Type B pancreatic cell (in vitro differentiated cells): ENCODE measurements at regions not wholly inside any gene's neighbourhood (a gene's known extent, or its start where the extent isn't known, plus 50 kb on each side); places are given as distances from the start of the nearest gene placed in this dataset.

ENCODE experiments used
- DNase-seq: peaks from one replicate; pipeline ENCODE4 v3.0.0; 2021; ENCODE audit warnings: mixed read lengths; ENCODE audit not compliant: unreplicated experiment; ENCODE audit errors: extremely low spot score
- H3K27ac Mint-ChIP-seq: 2 replicates; pipeline ENCODE4 v1.8.0; 2021; ENCODE audit warnings: mild to moderate bottlenecking, mixed read lengths
- H3K27me3 Mint-ChIP-seq: 2 replicates; pipeline ENCODE4 v1.8.0; 2021; ENCODE audit warnings: mixed read lengths
- H3K36me3 Mint-ChIP-seq: 2 replicates; pipeline ENCODE4 v1.8.0; 2021; ENCODE audit warnings: mixed read lengths
- H3K4me1 Mint-ChIP-seq: one replicate; pipeline ENCODE4 v1.8.0; 2021; ENCODE audit warnings: mixed read lengths; ENCODE audit not compliant: unreplicated experiment
- H3K4me3 Mint-ChIP-seq: 2 replicates; pipeline ENCODE4 v1.8.0; 2021; ENCODE audit warnings: mild to moderate bottlenecking, mixed read lengths
- H3K9me3 Mint-ChIP-seq: 2 replicates; pipeline ENCODE4 v1.8.0; 2021; ENCODE audit warnings: mixed read lengths
- TF ChIP-seq, protein P1 (sequence below): fragments of 200-600 bp; sonication (generic); conservative IDR thresholded peaks from 2 replicates; pipeline ENCODE4 v1.5.0; 2021; ENCODE audit warnings: antibody characterized with exemption, mild to moderate bottlenecking

DNA sequence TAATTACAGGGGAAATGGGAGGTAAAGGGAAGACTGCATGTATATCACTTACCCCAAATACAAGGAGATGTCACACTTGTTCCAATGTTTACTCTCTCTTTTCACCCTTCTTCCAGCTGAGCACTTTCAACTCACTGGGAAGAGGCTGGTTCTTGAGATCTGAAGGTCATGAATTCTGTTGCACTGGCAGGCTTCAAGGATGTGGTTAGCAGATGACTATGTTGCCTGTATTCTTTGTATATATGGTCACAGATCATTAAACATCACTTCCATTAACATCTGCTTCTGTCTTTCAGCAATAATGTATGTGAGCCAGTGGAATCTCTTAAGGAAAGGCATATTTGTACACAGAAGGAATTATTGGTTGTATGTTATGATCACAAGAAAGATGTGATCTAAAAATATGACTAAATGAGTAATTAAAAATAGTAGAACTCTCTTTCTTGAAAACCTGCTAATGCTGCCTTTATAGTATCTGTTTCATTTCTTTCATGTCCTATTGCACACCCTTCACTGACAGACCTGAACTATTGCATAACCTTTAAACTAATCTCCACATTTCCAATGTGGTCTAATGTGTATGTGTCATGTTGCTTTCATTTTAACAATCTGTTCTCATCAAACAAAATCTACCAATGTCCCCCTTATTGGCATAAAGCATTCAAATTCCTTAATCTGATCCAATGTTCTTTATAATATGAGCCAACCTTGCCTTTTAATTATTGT is 131.4 kb upstream of the EPHA7 start:
- H3K4me3 Mint-ChIP-seq: no peak overlapping the region
- H3K9me3 Mint-ChIP-seq: no peaks in the 10 kb centered on the region
- no peaks in the 10 kb centered on the region for H3K36me3 Mint-ChIP-seq
- DNase-seq: no peak
- no peaks in the 10 kb centered on the region for H3K27me3 Mint-ChIP-seq
- no peak overlapping the region for H3K27ac Mint-ChIP-seq
- no peaks in the 10 kb centered on the region for H3K4me1 Mint-ChIP-seq
- TF ChIP-seq, protein P1, sequence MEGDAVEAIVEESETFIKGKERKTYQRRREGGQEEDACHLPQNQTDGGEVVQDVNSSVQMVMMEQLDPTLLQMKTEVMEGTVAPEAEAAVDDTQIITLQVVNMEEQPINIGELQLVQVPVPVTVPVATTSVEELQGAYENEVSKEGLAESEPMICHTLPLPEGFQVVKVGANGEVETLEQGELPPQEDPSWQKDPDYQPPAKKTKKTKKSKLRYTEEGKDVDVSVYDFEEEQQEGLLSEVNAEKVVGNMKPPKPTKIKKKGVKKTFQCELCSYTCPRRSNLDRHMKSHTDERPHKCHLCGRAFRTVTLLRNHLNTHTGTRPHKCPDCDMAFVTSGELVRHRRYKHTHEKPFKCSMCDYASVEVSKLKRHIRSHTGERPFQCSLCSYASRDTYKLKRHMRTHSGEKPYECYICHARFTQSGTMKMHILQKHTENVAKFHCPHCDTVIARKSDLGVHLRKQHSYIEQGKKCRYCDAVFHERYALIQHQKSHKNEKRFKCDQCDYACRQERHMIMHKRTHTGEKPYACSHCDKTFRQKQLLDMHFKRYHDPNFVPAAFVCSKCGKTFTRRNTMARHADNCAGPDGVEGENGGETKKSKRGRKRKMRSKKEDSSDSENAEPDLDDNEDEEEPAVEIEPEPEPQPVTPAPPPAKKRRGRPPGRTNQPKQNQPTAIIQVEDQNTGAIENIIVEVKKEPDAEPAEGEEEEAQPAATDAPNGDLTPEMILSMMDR: no peak

DNA sequence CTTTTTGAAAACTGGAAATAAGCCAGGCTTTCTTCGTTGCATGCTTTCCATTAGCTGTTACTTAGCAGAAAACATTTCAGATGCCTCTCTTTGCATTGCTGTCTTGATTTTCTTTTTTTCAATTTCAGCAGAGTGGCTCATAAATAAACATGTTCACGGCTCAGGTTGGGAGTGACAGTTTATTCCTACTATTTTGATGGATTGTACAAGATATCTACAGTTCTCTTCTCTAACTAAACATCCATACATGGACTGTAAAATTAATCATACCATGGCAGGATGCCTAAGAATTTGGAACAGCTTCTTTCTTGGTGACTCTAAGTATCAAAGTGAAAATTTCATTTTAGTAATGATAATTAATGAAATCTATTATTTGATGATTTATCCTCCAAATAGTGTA is 130.5 kb upstream of the EPHA7 start:
- TF ChIP-seq, protein P1: no peak

DNA sequence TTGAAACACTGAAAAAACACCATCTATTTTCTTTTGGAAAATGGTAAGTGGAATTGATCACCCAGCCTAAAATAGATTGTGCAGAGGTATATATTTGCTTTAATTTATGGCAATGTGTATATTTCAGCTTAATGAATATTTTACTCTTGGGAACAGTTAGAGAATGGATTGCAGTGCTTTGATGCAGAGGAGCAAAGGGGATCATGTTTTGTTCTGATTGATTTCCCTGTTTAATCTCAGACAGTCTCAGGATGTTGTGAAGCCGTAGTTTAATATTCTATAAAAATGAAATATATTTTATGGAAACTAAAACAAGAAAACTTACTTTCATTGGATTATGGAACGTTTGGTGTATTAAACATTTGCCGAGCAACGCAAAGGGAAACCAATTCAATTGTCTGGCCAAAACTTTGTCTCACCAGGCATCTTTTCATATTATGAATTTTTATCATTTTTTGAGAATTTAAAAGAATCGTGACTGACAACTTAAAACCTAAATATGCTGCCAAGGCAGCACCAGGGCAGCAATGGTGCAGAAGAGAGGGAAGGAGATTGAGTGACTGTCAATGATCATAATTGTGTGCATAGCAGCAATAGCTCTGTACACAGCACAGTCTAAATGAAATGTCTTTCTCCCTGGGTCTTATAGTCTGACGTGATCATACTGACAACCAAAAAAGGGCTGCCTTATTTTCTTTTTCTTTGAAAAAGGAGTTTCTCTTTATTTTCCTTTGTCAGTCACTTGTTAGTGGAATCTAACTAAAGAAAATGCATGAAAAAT is 105.5 kb upstream of the EPHA7 start:
- no peaks in the 10 kb centered on the region for H3K9me3 Mint-ChIP-seq

More for the DNA sequence above, 130.5 kb upstream of the EPHA7 start:
- Mint-ChIP-seq H3K4me3 (no peak overlapping the region), H3K27ac (no peak overlapping the region), H3K27me3 (no peaks in the 10 kb centered on the region), H3K36me3 (no peaks in the 10 kb centered on the region), H3K4me1 (no peaks in the 10 kb centered on the region), H3K9me3 (no peaks in the 10 kb centered on the region)
- DNase-seq: no peak

DNA sequence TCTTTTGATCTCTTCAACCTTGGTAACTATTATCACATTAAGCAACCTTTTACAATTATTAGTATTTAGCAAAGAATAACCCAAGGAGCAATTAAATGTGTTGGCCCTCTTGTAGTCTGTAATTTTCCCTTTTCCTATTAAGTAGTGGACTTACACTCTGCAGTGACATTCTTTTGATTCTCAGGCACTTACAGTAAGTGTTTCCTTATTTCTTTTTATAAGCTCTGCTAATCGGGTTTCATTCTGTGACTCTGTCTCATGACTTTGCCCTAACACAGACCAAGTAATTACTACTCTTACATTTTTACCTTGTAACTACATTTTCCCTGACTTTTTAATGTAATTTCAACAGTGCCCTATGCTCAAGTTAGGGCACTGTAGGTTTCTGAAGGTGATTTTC is 104.0 kb upstream of the EPHA7 start:
- no peaks in the 10 kb centered on the region for H3K27me3 Mint-ChIP-seq
- H3K9me3 Mint-ChIP-seq: no peaks in the 10 kb centered on the region
- no peaks in the 10 kb centered on the region for H3K36me3 Mint-ChIP-seq
- TF ChIP-seq, protein P1: no peak
- H3K4me1 Mint-ChIP-seq: no peaks in the 10 kb centered on the region
- H3K4me3 Mint-ChIP-seq: no peak overlapping the region
- DNase-seq: no peak
- no peak overlapping the region for H3K27ac Mint-ChIP-seq

More for the DNA sequence above, 105.5 kb upstream of the EPHA7 start:
- Mint-ChIP-seq H3K27me3 (no peaks in the 10 kb centered on the region), H3K4me1 (no peaks in the 10 kb centered on the region), H3K36me3 (no peaks in the 10 kb centered on the region), H3K27ac (no peak overlapping the region), H3K4me3 (no peak overlapping the region)
- DNase-seq: no peak
- TF ChIP-seq, protein P1: no peak

DNA sequence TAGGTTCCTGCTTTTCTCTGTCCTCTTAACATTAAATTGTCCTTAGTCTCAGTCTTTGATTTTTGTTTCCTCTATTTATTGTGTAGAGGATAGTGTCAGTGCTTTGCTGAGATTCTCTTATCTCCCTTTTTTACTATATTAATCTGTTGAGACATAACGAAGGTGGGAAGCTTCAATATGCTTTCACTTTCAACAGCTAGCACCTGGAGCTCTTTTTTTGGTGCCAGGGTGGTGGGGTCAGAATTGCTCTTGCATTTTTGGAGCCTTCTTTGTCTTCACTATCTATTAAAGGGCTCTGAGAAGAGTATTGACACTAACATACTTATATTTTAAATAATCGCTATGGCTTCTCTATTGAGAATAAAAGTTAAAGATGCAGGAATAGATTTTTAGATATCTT is 97.1 kb upstream of the EPHA7 start:
- no peaks in the 10 kb centered on the region for H3K27me3 Mint-ChIP-seq
- TF ChIP-seq, protein P1: no peak
- H3K9me3 Mint-ChIP-seq: no peaks in the 10 kb centered on the region
- DNase-seq: no peak
- H3K4me3 Mint-ChIP-seq: no peak overlapping the region
- H3K27ac Mint-ChIP-seq: no peak overlapping the region
- H3K36me3 Mint-ChIP-seq: no peaks in the 10 kb centered on the region
- H3K4me1 Mint-ChIP-seq: no peaks in the 10 kb centered on the region
